GM04504 (cell line): ENCODE measurements at regions not wholly inside any gene's neighbourhood (a gene's known extent, or its start where the extent isn't known, plus 50 kb on each side); places are given as distances from the start of the nearest gene placed in this dataset.
"Not testable (repeated sequence)": the region's sequence is repeated elsewhere in the genome, so short reads cannot be mapped to it uniquely, and the experiment has no call there.

ENCODE experiments used
- DNase-seq: peaks from one replicate; pipeline ENCODE4 v3.0.0-alpha.2; 2012; ENCODE audit warnings: low read depth

DNA sequence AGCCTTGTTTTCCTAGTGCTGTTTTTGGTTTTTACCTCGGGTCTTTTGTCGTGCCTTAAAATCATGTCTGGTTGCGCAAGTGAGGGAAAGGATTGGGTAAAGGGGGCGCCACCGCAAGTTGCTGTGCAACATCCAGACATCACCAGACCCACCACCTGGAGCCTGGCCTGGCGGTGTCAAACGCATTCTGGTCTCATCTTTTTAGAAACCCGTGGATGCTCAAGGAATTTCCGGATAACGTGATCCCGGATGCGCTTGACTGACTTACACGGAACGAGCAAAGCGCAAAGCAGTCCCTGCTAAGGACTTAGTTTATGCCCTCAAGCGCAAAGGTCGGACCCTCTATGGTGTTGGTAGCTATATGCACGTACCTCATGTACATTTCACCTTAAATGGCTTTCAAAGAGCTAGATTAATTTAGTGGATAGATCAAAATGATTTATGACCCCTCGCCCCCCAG is 105.2 kb downstream of the OR2B2 start:
- no peak for DNase-seq

GRCh38 chr6:27805347-27805746 is 106.8 kb downstream of the OR2B2 start:
- no peak for DNase-seq

- DNase-seq, result no peak
These were observed 107.3 kb downstream of the OR2B2 start for GRCh38 chr6:27804851-27805250.

DNA sequence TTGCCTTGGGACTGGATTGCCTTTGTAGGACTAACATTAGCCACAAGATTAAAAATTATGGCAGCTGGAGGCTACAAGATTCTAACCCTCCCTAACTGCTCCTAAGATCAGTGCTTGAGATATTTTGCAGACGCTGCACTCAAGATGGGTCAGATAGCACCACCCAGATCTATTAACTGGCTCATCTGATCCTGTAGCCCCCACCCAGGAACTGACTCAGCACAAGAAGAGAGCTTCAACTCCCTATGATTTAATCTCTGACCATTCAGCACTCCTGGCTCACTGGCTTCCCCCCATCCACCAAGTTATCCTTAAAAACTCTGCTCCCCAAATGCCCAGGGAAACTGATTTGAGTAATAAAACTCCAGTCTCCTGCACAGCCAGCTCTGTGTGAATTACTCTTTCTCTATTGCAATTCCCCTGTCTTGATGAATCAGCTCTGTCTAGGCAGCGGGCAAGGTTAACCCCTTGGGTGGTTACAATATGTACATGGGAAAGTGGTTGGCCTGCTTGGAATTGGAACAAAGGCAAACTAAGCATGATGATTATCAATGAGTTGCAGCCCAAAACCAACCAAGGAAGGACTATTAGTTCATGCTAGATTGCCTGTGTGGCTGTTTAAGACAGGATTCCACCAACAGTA is 111.3 kb downstream of the OR2B2 start:
- DNase-seq, result no peak

DNA sequence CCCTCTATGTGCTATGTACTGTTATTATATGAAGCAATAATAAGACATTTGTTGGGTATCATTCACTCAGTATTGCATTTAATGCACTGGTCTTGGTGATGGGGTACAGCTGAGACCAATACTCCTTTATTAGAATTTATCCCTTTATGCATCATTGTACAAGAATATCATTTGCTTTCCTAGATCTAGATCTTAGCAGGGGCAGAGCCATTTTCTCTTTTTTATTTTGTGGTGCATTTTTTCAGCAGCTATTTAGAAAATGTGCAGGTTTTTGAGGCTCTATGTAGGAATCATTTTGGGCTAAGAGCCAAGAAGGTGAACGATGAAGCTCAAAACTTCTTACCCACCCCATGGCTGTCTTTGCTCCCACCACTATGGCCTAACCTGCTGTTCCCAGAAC is 114.2 kb downstream of the OR2B2 start:
- no peak for DNase-seq

DNA sequence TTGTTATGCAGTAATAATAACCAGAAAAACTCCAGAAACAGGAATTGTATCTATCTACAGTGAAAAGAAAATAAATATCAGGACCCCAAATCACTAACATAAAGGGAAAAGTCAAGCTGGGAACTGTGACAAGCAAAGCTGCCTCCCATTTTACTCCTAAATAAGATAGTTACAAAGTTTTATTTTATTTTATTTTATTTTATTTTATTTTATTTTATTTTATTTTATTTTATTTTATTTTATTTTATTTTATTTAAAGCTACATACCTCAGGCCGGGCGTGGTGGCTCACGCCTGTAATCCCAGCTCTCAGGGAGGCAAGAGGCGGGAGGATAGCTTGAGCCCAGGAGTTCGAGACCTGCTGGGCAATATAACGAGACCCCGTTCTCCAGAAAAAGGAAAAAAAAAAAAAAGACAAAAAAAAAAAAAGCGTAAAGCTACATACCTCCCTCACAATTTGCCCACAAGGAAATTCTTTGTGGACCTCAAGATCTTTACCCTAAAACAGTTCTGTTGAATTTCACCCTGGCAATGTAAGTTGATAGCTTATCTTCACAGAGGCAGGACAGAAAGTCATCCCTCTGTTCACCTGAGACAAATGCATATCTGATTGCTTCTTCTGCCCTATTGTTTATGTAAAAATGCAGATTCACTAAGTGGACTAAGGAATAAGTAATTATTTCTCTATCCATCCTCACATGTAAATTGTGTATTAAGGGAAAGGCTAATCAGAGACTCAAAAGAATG is 115.3 kb downstream of the OR2B2 start:
- DNase-seq, result not testable (repeated sequence)

- DNase-seq, result peak; percentile 84
These were observed 116.3 kb downstream of the OR2B2 start for GRCh38 chr6:27795697-27796494.

DNA sequence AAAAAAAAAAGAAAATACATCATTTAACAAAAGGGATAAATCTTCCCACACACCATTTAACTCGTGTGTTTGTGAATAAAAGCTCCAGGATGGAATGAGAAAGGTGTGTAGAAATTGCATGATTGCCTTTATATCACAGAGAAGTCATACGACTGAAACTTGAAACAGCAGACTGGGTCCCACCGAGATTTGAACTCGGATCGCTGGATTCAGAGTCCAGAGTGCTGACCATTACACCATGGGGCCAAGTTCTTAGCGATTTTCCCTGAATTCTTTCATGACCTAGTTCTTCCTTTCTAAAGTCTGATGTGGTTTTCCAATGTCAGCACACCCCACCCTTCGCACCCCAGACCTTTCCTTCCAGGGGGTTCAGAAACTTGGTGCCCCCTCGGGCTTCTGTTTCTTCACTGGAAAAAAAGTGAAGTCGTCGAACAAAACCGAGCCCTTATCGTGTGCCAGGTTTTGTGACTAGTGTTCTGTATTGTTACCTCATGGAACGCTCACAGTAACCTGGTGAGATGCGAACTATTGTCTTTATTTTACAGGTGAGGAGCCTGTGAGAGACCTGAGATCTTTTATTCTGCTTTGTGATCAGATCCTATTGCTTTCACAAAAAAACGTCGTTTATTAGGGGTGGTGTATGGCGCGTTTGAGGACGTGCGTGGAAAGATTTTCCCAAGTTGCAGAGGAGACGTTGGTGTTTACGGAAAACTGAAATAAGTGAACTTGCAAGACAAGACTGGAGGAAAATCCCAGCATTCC is 120.8 kb downstream of the OR2B2 start:
- DNase-seq, result peak; percentile 61

DNA sequence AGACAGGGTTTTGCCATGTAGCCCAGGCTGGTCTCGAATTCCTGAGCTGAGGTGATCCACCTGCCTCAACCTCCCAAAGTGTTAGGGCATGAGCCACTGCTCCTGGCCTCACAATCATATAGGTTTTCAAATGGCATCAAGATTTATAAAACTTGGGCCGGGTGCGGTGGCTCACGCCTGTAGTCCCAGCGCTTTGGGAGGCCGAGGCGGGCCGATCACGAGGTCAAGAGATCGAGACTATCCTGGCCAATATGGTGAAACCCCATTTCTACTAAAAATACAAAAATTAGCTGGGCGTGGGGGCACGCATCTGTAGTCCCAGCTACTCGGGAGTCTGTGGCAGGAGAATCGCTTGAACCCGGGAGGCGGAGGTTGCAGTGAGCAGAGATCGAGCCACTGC is 123.8 kb downstream of the OR2B2 start:
- DNase-seq, result not testable (repeated sequence)

- DNase-seq, result no peak
These were observed 126.1 kb downstream of the OR2B2 start for GRCh38 chr6:27786048-27786447.

DNA sequence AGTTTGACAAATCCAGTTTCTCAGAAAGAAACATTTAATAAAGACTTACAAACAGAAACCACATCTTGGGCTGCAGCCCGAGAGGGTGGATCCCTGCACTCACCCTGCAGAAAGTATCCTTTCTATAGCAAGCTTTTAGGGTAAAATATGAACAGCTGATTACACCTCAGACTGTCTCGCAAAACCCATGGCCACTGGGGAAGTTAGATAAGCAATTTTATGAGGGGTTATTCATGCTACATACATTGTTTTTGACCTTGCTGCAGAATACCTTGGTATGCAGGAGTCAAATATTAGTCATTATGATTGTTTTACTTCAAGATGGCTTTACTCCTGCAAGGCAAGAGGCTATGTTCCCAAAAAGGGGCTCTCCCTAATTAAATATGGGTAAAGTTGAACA is 126.9 kb downstream of the OR2B2 start:
- no peak for DNase-seq

DNA sequence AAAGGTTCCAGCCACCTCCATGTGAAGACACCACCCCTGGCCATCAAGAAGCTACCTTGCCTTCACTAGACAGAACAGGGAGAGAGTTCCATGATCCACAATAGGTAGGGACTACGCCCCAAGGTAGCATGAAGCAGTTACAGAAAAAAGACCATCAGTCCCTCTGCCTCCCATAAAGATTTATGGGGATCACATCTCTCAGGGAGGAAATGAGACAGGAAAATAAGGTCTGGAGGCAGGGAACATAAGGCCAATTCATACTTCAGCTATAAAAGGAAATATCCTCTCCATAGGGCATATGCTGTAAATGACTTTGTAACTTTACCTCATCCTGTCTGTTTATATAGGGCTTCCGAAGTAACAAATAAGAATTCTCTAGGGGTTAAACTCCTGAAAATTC is 129.4 kb downstream of the OR2B2 start:
- DNase-seq, result no peak

DNA sequence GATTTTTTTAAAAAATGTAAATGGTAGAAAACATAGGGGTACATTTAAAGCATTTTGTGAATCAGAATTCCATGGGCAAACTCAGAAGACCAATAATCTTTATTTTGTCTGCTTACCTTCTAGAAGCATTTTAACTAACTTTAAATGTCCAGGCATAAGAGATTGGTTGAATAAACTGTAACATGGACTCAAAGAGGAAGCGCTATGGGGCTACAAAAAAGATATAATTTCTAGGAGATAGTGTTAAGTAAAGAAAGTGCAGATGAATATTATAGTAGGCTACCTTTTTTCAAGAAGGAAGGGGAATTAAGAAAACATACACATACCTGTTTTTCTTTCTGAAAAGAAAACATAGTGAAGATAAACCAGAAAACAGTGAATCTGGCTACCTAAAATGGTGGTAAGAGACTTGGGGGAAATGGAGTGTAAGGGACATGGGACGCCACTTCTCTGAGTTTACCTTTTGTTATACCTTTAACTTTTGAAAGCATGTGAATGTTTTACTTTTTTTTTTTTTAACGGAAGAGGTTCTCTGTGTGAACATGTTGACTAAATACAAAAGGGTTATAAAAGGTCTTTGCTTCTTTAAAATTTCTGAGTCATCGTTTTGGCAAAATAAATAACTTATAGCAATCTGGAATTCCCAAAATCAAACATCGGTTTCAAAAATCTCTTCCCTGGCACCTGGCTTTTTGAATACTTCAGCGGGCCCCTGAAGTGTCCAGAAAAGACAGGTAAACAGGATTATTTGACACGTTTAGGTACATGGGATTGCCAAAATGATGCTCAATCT is 133.4 kb downstream of the OR2B2 start:
- DNase-seq, result no peak

- no peak for DNase-seq
These were observed 134.4 kb downstream of the OR2B2 start for GRCh38 chr6:27777614-27778355.

DNA sequence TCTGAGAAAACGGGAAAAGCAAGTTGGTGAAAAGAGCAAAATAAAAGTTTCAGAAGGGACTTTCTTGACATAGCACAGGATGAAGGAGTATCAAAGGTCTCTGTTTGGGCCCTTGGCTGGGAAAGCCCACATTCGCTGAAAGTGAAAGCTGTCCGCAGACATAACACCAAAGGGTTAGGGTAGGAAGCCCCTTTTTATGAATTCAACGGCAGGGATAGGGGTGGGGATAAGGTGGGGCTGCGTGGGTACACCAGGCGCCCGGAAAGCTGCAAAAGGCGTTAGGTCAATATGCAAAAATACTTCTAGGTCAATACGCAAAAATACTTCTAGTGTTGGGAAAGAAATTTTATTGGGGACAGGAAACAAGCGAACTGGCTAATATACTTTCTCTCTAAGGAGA is 135.1 kb downstream of the OR2B2 start:
- DNase-seq, result no peak

GRCh38 chr6:27776504-27776903 is 135.7 kb downstream of the OR2B2 start:
- DNase-seq, result no peak

DNA sequence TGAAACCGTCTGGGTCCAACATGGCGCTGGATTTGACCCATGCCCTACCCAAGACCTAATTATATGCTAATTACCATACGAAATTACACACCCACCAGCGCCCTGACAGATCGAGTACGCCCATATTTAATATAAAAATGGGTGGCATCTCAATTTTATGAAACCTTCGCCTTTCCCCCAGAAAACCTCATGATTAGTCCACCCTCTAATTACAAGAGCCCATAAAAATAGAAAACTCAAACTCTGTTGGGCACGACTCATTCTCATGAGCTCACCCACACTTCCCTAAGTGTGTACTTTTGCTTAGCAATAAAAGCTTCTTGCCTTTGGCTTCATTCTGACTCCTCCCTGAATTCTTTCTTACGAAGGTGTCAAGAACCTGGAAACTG is 136.4 kb downstream of the OR2B2 start:
- DNase-seq, result no peak

DNA sequence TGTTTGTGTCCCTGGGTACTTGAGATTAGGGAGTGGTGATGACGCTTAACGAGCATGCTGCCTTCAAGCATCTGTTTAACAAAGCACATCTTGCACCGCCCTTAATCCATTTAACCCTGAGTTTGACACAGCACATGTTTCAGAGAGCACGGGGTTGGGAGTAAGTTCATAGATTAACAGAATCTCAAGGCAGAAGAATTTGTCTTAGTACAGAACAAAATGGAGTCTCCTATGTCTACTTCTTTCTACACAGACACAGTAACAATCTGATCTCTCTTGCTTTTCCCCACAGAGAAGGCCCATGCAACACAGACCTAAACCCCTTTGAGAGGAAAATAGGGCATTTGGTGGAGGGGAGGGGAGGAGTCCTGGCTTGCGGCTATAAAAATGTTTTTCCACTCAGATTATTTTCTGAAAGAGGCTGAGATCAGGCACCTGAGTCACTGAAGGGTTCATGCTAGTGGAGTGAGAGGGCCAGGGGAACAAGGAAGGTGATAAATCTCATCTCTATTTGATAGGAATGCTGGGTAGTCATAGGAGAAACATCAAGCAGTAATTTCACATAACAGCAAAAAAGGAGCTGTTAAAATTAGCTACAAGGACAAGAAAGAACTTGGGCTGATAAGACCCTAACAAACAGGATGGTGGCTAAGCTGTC is 136.9 kb downstream of the OR2B2 start:
- DNase-seq, result not testable (repeated sequence)

DNA sequence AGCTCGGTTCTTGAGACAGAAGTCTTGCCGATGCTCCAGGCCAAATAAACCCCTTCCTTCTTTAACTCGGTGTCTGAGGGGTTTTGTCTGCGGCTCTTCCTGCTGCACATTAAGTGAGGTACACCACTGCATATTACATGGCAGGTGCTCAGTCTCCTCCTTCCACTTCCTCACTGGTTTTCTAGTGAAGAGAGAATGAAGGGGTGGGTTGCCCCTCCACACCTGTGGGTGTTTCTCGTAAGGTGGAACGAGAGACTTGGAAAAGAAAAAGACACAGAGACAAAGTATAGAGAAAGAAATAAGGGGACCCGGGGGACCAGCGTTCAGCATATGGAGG is 138.0 kb downstream of the OR2B2 start:
- not testable (repeated sequence) for DNase-seq
